ENCODE measurements at regions not wholly inside any gene's neighbourhood (a gene's known extent, or its start where the extent isn't known, plus 50 kb on each side); places are given as distances from the start of the nearest gene placed in this dataset.

DNA sequence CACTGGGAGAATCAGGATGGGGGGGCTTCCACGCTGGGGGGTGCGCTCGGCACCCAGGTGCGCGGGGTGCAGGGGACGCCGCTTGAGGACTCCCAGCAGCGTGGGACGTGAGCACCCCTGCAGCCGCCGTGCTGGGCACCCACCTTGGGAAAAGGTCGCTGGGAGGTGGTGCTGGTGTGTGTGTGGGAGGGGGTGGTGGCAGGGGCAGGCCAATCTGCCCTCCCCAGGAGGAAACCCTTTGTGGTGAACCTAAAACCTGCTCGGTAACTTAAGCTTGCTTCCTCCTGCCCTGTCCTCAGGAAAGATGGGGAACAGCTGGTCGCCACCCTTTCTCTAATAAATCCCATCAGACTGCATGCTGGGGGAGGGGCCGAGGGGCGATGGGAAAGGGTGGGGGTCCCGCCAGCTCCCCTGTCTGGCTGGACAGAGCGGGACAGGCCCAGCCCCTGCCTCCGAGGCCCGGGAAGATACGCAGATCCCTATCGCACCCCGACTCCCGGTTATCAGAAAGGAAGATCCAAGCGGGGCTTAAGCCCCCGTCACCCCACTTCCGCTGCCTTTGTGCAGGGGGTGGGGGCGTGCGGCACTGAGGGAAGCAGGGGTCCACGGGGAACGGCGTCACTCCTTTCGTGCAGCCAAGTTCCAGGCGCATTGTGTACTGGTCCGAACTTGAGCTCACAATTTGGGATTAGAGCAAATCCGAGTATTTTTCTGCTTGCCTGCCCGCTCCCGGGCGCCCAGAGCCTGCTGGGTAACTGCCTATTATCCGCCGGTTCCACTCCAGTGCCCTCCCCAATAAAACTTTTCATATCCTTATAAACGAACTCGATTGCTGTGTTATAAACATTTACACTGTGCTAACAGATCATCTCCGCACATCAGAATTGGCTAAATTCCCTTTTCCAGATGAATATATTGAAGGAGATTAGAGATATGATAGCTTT, 64.6 kb downstream of the UNCX start:
- TF ChIP-seq, protein P1, sequence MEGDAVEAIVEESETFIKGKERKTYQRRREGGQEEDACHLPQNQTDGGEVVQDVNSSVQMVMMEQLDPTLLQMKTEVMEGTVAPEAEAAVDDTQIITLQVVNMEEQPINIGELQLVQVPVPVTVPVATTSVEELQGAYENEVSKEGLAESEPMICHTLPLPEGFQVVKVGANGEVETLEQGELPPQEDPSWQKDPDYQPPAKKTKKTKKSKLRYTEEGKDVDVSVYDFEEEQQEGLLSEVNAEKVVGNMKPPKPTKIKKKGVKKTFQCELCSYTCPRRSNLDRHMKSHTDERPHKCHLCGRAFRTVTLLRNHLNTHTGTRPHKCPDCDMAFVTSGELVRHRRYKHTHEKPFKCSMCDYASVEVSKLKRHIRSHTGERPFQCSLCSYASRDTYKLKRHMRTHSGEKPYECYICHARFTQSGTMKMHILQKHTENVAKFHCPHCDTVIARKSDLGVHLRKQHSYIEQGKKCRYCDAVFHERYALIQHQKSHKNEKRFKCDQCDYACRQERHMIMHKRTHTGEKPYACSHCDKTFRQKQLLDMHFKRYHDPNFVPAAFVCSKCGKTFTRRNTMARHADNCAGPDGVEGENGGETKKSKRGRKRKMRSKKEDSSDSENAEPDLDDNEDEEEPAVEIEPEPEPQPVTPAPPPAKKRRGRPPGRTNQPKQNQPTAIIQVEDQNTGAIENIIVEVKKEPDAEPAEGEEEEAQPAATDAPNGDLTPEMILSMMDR (IDR thresholded peaks at IDR 0.05; ENCODE audit: low read length): no peak
- TF ChIP-seq EZH2phosphoT487 (IDR thresholded peaks at IDR 0.05; ENCODE audit: low read length): no peak
